ENCODE measurements at regions not wholly inside any gene's neighbourhood (a gene's known extent, or its start where the extent isn't known, plus 50 kb on each side); places are given as distances from the start of the nearest gene placed in this dataset.

DNA sequence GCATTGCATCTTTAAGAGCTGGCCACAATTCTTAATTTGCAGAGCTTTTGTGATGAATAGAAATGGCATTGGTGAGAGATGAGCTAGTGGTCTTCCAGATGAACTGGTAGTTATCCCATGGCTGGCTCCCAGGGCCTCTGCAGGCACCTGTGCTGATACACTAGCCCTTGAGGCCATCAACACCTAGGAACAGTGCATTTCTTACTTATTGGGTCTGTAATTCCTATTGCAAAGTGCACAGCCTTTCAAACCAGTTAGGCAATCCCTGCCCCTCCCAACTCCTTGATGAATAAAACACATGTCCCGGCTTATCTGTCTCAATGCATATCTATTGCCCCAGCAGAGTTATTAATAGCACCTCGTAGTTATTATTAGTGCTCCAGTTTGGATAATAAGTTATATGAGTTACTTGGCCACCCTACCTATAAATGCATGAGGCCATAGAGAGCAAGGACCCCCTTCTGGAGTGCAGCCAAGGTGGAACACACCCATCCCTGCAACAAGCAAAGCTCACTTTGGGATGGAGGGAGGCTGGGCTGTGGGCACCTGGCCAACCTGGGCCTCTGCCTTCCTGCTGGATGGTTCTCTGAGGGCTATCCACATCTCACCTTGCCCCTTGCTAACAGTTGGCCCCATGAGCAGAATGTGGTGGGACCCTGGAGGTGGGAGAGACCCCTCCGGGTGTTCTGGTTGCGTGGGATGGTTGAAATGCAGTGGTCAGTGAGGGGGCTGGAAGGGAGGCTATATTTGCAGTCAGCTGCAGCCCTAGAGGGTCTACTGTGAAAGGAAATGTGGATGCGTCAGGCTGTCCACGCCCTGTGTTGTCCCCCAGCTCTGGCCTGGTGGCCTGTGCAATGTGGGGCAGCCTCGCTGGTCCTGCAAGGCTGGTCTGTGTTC, 455.9 kb upstream of the HS6ST1 start:
- FAIRE-seq: no peak
- WGBS, 2 donors: 71 to 72% methylated on average over 7 of the region's 7 CpGs
- ATAC-seq: peak in 1 of 4 donors; percentile 67
- intact Hi-C loops (cut with DNase I): no loop called here
- H3K27me3 ChIP-seq: no peaks in the 10 kb centered on the region
- DNase-seq: peak in 1 of 6 donors; percentile 53
- no peaks in the 10 kb centered on the region for H3K4me1 ChIP-seq
- no peak overlapping the region for H3K4me3 ChIP-seq
- H3K36me3 ChIP-seq: no peaks in the 10 kb centered on the region
- no peak overlapping the region for H3K27ac ChIP-seq
- TF ChIP-seq, protein P1, sequence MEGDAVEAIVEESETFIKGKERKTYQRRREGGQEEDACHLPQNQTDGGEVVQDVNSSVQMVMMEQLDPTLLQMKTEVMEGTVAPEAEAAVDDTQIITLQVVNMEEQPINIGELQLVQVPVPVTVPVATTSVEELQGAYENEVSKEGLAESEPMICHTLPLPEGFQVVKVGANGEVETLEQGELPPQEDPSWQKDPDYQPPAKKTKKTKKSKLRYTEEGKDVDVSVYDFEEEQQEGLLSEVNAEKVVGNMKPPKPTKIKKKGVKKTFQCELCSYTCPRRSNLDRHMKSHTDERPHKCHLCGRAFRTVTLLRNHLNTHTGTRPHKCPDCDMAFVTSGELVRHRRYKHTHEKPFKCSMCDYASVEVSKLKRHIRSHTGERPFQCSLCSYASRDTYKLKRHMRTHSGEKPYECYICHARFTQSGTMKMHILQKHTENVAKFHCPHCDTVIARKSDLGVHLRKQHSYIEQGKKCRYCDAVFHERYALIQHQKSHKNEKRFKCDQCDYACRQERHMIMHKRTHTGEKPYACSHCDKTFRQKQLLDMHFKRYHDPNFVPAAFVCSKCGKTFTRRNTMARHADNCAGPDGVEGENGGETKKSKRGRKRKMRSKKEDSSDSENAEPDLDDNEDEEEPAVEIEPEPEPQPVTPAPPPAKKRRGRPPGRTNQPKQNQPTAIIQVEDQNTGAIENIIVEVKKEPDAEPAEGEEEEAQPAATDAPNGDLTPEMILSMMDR (IDR thresholded peaks at IDR 0.05): no peak
- no peaks in the 10 kb centered on the region for H3K9me3 ChIP-seq

DNA sequence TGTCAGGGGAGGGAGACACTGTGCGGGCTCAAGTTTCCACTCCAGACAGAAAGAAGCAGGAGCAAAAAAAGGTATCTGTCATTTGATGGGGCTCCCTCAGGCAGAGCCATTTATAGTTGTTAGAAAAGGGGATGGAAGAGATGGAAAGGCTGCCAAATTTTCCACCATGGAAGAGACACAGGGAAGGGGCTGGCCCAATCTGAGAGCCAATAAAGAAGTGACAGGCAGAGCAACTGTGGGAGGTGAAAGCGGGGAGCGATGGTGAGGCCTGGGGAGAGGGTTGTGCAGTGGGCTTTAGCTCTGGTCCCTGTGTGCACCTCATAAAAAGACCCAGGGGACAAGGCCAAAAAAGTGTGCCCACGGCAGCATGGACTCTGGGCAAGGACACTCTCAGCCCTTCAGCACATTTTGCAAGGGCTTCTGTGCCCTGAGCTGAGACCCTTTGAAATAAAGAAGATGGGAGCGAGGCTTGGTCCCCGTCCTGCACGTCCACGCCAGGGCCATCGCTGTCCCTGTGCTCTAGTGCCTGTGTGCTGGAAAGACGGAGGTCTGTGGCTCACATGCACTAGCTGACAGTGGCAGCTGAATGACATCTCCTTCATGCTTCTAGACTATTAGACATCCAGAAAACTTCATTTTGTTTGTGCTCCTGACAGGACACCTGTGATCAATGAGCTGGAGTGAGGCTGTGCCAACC, 456.7 kb upstream of the HS6ST1 start:
- DNase-seq: peak in 1 of 6 donors; percentile 36
- Histone ChIP-seq H3K9me3 (no peaks in the 10 kb centered on the region), H3K27ac (no peak overlapping the region), H3K4me3 (no peak overlapping the region), H3K27me3 (no peaks in the 10 kb centered on the region), H3K4me1 (no peaks in the 10 kb centered on the region), H3K36me3 (no peaks in the 10 kb centered on the region)
- TF ChIP-seq, protein P1 (IDR thresholded peaks at IDR 0.05): no peak
- FAIRE-seq: no peak
- no peak for ATAC-seq
- intact Hi-C loops (cut with DNase I): no loop called here
- 95 to 97% methylated on average over 10 of the region's 10 CpGs for WGBS, 2 donors

DNA sequence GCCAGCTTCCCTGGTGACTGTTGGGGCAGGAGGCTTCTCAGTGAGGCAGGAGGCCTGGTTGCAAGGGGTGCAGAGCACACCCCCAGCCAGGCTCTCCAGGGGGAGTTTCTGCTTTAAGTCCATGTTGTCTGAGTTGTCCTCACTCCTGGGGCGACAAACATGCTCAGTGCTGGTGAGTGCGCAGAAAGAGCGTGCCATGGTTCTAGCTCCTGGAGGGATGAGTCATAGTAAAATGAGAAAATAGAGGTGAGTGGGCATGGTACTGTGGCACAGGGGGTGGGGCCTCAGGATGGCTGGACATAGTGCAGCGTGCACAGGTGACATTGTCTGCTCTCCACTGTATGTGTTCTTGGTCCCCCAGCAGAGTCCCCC, 457.2 kb upstream of the HS6ST1 start:
- no peak for ATAC-seq
- Histone ChIP-seq H3K9me3 (no peaks in the 10 kb centered on the region), H3K27ac (no peak overlapping the region), H3K36me3 (no peaks in the 10 kb centered on the region), H3K4me1 (no peaks in the 10 kb centered on the region), H3K27me3 (no peaks in the 10 kb centered on the region), H3K4me3 (no peak overlapping the region)
- intact Hi-C loops (cut with DNase I): no loop called here
- no peak for FAIRE-seq
- 97 to 98% methylated on average over 4 of the region's 4 CpGs for WGBS, 2 donors
- DNase-seq: peak in 1 of 6 donors; percentile 22
- TF ChIP-seq, protein P1 (IDR thresholded peaks at IDR 0.05): no peak

DNA sequence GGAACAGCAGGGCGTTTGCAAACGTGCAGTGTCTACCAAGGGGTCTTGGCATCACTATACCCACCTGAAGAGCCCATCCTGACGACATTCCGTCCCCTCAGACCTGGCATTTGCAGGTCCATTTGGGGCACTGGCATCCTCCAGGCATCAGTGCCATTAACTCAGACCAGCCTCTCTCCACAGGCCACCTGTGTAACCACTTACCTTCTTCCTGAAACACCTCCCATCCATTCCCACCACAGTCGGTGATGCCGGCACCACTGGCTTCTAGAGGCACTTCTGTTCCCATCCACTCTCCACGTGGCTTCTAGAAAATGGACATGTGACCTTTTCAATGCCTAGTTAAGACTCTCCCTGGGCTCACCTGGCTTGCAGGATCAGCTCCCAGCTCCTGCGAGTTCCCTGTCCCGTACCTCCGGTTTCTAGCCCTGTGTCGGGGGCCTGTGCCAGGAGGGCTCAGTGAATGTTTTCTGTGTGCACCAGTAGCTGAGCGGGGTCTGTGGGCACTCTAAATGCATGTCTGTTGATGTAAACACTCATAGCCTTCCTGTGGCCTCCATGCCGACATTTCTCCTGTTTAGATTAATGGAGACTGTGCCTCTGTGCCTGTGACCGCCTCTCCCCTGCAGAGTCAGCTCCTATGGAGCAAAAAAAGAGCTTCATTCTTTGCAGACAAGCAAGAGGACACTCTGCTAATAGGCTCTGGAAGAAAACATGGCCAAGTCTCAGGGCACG, 458.0 kb upstream of the HS6ST1 start:
- H3K36me3 ChIP-seq: no peaks in the 10 kb centered on the region
- WGBS, 2 donors: 88 to 92% methylated on average over 15 of the region's 15 CpGs
- TF ChIP-seq, protein P1 (IDR thresholded peaks at IDR 0.05): no peak
- H3K27me3 ChIP-seq: no peaks in the 10 kb centered on the region
- no peaks in the 10 kb centered on the region for H3K9me3 ChIP-seq
- H3K4me1 ChIP-seq: no peaks in the 10 kb centered on the region
- H3K27ac ChIP-seq: no peak overlapping the region
- H3K4me3 ChIP-seq: no peak overlapping the region
- DNase-seq (peak in 1 of 6 donors; percentile 40), FAIRE-seq (no peak), ATAC-seq (no peak)
- intact Hi-C loops (cut with DNase I): no loop called here

Data from pancreas (tissue), 10 donors.